Activated T-helper 1 cell treated with anti-CD3 and anti-CD28 coated beads, Interleukin-12 subunit alpha, Interleukin-12 subunit beta, Interleukin-2, Interleukin-4 antibody, amounts not matched to agents 30 ng/mL and 10 ng/mL and 1 ng/mL, durations not matched to agents 14 hours and 24 hours and 36 hours (primary cell): ENCODE measurements at regions not wholly inside any gene's neighbourhood (a gene's known extent, or its start where the extent isn't known, plus 50 kb on each side); places are given as distances from the start of the nearest gene placed in this dataset.
"Not testable (repeated sequence)": the region's sequence is repeated elsewhere in the genome, so short reads cannot be mapped to it uniquely, and the experiment has no call there.

Source experiments
- DNase-seq: peaks from one replicate; pipeline ENCODE4 v3.0.0; 2021; ENCODE audit warnings: low spot score
- H3K27ac Mint-ChIP-seq: one replicate; pipeline ENCODE4 v1.8.0; 2021; ENCODE audit warnings: mild to moderate bottlenecking, mixed read lengths
- H3K27me3 Mint-ChIP-seq: one replicate; pipeline ENCODE4 v1.8.0; 2022; ENCODE audit warnings: mild to moderate bottlenecking, moderate library complexity, mixed read lengths; ENCODE audit not compliant: insufficient read depth
- H3K36me3 Mint-ChIP-seq: one replicate; pipeline ENCODE4 v1.8.0; 2021; ENCODE audit warnings: low read depth, mixed read lengths
- H3K4me1 Mint-ChIP-seq: one replicate; pipeline ENCODE4 v1.8.0; 2021; ENCODE audit warnings: low read depth, mixed read lengths
- H3K4me3 Mint-ChIP-seq: one replicate; pipeline ENCODE4 v1.8.0; 2021; ENCODE audit warnings: mild to moderate bottlenecking, moderate library complexity, mixed read lengths
- H3K9me3 Mint-ChIP-seq: one replicate; pipeline ENCODE4 v1.8.0; 2021; ENCODE audit warnings: mixed read lengths
- intact Hi-C: fragments of 100-400 bp; cut with micrococcal nuclease; formaldehyde crosslinking; loops from one replicate; pipeline ENCODE4 v1.15.1; 2024

- H3K9me3 Mint-ChIP-seq, intact Hi-C loops, DNase-seq, H3K36me3 Mint-ChIP-seq, H3K27me3 Mint-ChIP-seq: not testable (repeated sequence)
- Mint-ChIP-seq H3K27ac (peak overlapping the region; percentile 77), H3K4me3 (peak overlapping the region; percentile 48), H3K4me1 (peaks cover 16% of the 10 kb centered on the region)
Observed at GRCh38 chr11:3511416-3512132, 130.2 kb downstream of the ART5 start.

- H3K4me1 Mint-ChIP-seq: peaks cover 16% of the 10 kb centered on the region
- H3K4me3 Mint-ChIP-seq, intact Hi-C loops, H3K27me3 Mint-ChIP-seq, H3K9me3 Mint-ChIP-seq, H3K27ac Mint-ChIP-seq, H3K36me3 Mint-ChIP-seq, DNase-seq: not testable (repeated sequence)
Observed at GRCh38 chr11:3509563-3509962, 130.6 kb upstream of the ZNF195 start.

GRCh38 chr11:3499198-3499597 is 120.3 kb upstream of the ZNF195 start:
- H3K36me3 Mint-ChIP-seq, intact Hi-C loops, H3K9me3 Mint-ChIP-seq, H3K27ac Mint-ChIP-seq, DNase-seq, H3K4me3 Mint-ChIP-seq, H3K4me1 Mint-ChIP-seq: not testable (repeated sequence)
- peaks cover 12% of the 10 kb centered on the region for H3K27me3 Mint-ChIP-seq

- H3K36me3 Mint-ChIP-seq: not testable (repeated sequence)
Observed at GRCh38 chr11:3498356-3498755, 119.4 kb upstream of the ZNF195 start.

GRCh38 chr11:3493152-3493551 is 114.2 kb upstream of the ZNF195 start:
- H3K9me3 Mint-ChIP-seq, intact Hi-C loops, H3K36me3 Mint-ChIP-seq, H3K27ac Mint-ChIP-seq, H3K4me3 Mint-ChIP-seq, DNase-seq, H3K4me1 Mint-ChIP-seq, H3K27me3 Mint-ChIP-seq: not testable (repeated sequence)

More at GRCh38 chr11:3498356-3498755, 119.4 kb upstream of the ZNF195 start:
- H3K27ac Mint-ChIP-seq, H3K4me3 Mint-ChIP-seq, H3K4me1 Mint-ChIP-seq, H3K9me3 Mint-ChIP-seq, intact Hi-C loops, DNase-seq: not testable (repeated sequence)
- peaks cover 12% of the 10 kb centered on the region for H3K27me3 Mint-ChIP-seq

- H3K27me3 Mint-ChIP-seq, intact Hi-C loops, DNase-seq, H3K36me3 Mint-ChIP-seq, H3K27ac Mint-ChIP-seq, H3K4me3 Mint-ChIP-seq, H3K4me1 Mint-ChIP-seq, H3K9me3 Mint-ChIP-seq: not testable (repeated sequence)
Observed at GRCh38 chr11:3488003-3488402, 109.1 kb upstream of the ZNF195 start.

- H3K9me3 Mint-ChIP-seq, DNase-seq, H3K27ac Mint-ChIP-seq, H3K4me1 Mint-ChIP-seq, H3K4me3 Mint-ChIP-seq, H3K36me3 Mint-ChIP-seq, intact Hi-C loops, H3K27me3 Mint-ChIP-seq: not testable (repeated sequence)
Observed at GRCh38 chr11:3485737-3486136, 106.8 kb upstream of the ZNF195 start.

- H3K36me3 Mint-ChIP-seq, H3K4me3 Mint-ChIP-seq: not testable (repeated sequence)
Observed at GRCh38 chr11:3476937-3477885, 98.3 kb upstream of the ZNF195 start.

GRCh38 chr11:3476084-3476936 is 97.4 kb upstream of the ZNF195 start:
- intact Hi-C loops, DNase-seq, H3K9me3 Mint-ChIP-seq, H3K4me1 Mint-ChIP-seq, H3K36me3 Mint-ChIP-seq, H3K27ac Mint-ChIP-seq, H3K4me3 Mint-ChIP-seq, H3K27me3 Mint-ChIP-seq: not testable (repeated sequence)

More at GRCh38 chr11:3476937-3477885, 98.3 kb upstream of the ZNF195 start:
- H3K27me3 Mint-ChIP-seq, H3K27ac Mint-ChIP-seq, H3K9me3 Mint-ChIP-seq, DNase-seq, intact Hi-C loops, H3K4me1 Mint-ChIP-seq: not testable (repeated sequence)

GRCh38 chr11:3468963-3469362 is 90.0 kb upstream of the ZNF195 start:
- intact Hi-C loops, H3K27ac Mint-ChIP-seq, H3K36me3 Mint-ChIP-seq, H3K4me1 Mint-ChIP-seq, H3K9me3 Mint-ChIP-seq, H3K4me3 Mint-ChIP-seq, H3K27me3 Mint-ChIP-seq, DNase-seq: not testable (repeated sequence)

- H3K4me3 Mint-ChIP-seq, DNase-seq, H3K9me3 Mint-ChIP-seq, H3K27ac Mint-ChIP-seq, intact Hi-C loops, H3K27me3 Mint-ChIP-seq, H3K36me3 Mint-ChIP-seq, H3K4me1 Mint-ChIP-seq: not testable (repeated sequence)
Observed at GRCh38 chr11:3467599-3467998, 88.7 kb upstream of the ZNF195 start.

- Mint-ChIP-seq H3K4me3 (peak overlapping the region; percentile 55), H3K27me3 (peaks cover 24% of the 10 kb centered on the region), H3K4me1 (peaks cover 13% of the 10 kb centered on the region)
- not testable (repeated sequence) for H3K9me3 Mint-ChIP-seq, DNase-seq, H3K27ac Mint-ChIP-seq, H3K36me3 Mint-ChIP-seq
- intact Hi-C loops: loop anchor here (1.0 to 2.0 kb wide), 2 partner anchors 125 to 154 kb away; no protein-coding TSS in a partner anchor
Observed at GRCh38 chr11:3455666-3456065, 76.7 kb upstream of the ZNF195 start.
